ENCODE measurements at regions not wholly inside any gene's neighbourhood (a gene's known extent, or its start where the extent isn't known, plus 50 kb on each side); places are given as distances from the start of the nearest gene placed in this dataset.

DNA sequence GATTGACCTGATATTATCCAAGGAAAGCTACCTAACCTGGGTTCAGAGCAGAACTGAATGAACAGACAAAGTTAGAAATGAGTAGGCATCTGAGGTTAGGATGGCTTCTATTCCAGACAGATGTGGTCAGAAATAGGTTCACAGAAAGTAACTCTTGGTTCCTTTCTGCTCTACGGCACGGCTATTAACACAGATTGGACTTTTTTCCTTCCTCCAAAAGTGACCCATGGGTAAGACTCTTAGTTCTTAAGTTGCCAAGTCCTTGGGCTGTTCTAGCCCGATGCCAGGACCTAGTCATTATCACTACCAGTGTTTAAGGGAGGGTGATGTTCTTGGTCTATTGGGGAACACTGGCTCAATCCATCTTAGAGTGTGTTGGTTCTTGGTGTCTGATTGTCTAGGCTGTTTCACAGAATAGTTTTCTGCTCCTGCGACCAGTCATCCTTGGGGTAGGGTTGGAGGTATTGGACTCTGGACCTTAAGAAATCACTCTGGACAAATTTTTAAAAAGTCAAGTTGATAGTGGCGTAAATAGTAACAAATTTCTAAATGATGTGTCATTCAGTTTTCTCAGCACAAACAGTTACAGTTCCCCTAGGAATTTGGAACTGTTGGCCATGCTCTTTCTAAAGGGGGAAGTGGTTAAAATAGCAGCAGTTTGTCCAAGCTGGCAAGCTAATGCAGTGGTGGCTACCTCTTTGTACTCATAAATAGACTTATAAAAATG is 60.1 kb upstream of the MYCBP2 start:
- TF ChIP-seq, protein P1, sequence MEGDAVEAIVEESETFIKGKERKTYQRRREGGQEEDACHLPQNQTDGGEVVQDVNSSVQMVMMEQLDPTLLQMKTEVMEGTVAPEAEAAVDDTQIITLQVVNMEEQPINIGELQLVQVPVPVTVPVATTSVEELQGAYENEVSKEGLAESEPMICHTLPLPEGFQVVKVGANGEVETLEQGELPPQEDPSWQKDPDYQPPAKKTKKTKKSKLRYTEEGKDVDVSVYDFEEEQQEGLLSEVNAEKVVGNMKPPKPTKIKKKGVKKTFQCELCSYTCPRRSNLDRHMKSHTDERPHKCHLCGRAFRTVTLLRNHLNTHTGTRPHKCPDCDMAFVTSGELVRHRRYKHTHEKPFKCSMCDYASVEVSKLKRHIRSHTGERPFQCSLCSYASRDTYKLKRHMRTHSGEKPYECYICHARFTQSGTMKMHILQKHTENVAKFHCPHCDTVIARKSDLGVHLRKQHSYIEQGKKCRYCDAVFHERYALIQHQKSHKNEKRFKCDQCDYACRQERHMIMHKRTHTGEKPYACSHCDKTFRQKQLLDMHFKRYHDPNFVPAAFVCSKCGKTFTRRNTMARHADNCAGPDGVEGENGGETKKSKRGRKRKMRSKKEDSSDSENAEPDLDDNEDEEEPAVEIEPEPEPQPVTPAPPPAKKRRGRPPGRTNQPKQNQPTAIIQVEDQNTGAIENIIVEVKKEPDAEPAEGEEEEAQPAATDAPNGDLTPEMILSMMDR (conservative IDR thresholded peaks at IDR 0.05; ENCODE audit: low read length) = no peak
- TF ChIP-seq EZH2phosphoT487 (IDR thresholded peaks at IDR 0.05; ENCODE audit: borderline replicate concordance, low read depth, low read length) = no peak
- BruUV-seq (replicated peaks) = no TSS peak
- no peak overlapping the region for H3K4me2 ChIP-seq (ENCODE audit: low read length)
- intact Hi-C loops (cut with micrococcal nuclease; ENCODE audit: unreplicated experiment) = no loop called here
- H3K27ac ChIP-seq (ENCODE audit: low read depth, low read length, poor library complexity, severe bottlenecking) = no peak overlapping the region
- no peak overlapping the region for H2AFZ ChIP-seq (ENCODE audit: low read length)
- DNase-seq (ENCODE audit: low spot score) = no peak
- H3K9me3 ChIP-seq (ENCODE audit: low read length) = no peaks in the 10 kb centered on the region
- no peak overlapping the region for H3K4me3 ChIP-seq (ENCODE audit: low read depth, low read length, poor library complexity, severe bottlenecking)
- H3K79me2 ChIP-seq (ENCODE audit: insufficient read depth, low read depth, low read length) = no peaks in the 10 kb centered on the region
- no peaks in the 10 kb centered on the region for H3K9me2 ChIP-seq (ENCODE audit: insufficient read depth, low read length)
- CTCF ChIA-PET (ENCODE audit: unreplicated experiment) = no interaction called here
- POLR2A ChIA-PET = interaction anchor here (0.5 kb wide), 1 partner anchor 23 kb away, joined by 3 read pairs; no protein-coding TSS in a partner anchor
- no peaks in the 10 kb centered on the region for H3K36me3 ChIP-seq (ENCODE audit: insufficient read depth, low read length)
- no peaks in the 10 kb centered on the region for H4K20me1 ChIP-seq (ENCODE audit: insufficient read depth, low read length)
- H3K4me1 ChIP-seq (ENCODE audit: insufficient read depth, low read length, poor library complexity, severe bottlenecking) = no peaks in the 10 kb centered on the region

DNA sequence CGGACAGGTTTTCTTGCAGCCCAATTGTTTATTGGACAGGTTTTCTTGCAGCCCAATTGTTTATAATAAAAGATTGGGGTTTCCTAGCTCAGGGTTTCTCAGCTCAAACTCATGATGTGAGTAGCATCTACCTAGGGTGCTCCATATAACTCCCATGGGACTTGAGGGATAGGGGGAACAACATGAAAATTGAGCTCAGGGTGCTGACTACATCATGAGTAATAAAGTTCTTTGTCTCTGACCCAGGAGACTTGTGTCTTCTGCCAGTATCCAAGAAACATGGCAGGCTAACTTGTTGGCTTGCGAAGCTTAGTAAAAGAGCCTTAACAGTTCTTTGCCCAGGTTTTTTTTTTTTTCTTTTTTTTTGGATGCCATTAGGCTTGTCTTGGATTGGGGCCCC is 59.2 kb upstream of the MYCBP2 start:
- intact Hi-C loops (cut with micrococcal nuclease; ENCODE audit: unreplicated experiment) = no loop called here
- ChIA-PET CTCF (ENCODE audit: unreplicated experiment) (interaction anchor here (0.6 kb wide), 1 partner anchor 15 kb away, joined by 4 read pairs; no protein-coding TSS in a partner anchor), POLR2A (interaction anchor here (0.7 to 2.6 kb wide), 4 partner anchors 12 to 26 kb away, joined by 3 to 7 read pairs (median 5); no protein-coding TSS in a partner anchor)
- H3K4me2 ChIP-seq (ENCODE audit: low read length) = no peak overlapping the region
- no peak overlapping the region for H3K27ac ChIP-seq (ENCODE audit: low read depth, low read length, poor library complexity, severe bottlenecking)
- no peak for DNase-seq (ENCODE audit: low spot score)
- no peak for TF ChIP-seq EZH2phosphoT487 (IDR thresholded peaks at IDR 0.05; ENCODE audit: borderline replicate concordance, low read depth, low read length)
- TF ChIP-seq, protein P1 (conservative IDR thresholded peaks at IDR 0.05; ENCODE audit: low read length) = no peak
- H3K4me3 ChIP-seq (ENCODE audit: low read depth, low read length, poor library complexity, severe bottlenecking) = no peak overlapping the region
- no peaks in the 10 kb centered on the region for H3K9me2 ChIP-seq (ENCODE audit: insufficient read depth, low read length)
- H3K9me3 ChIP-seq (ENCODE audit: low read length) = no peaks in the 10 kb centered on the region
- no TSS peak for BruUV-seq (replicated peaks)
- H3K4me1 ChIP-seq (ENCODE audit: insufficient read depth, low read length, poor library complexity, severe bottlenecking) = no peaks in the 10 kb centered on the region
- H2AFZ ChIP-seq (ENCODE audit: low read length) = no peak overlapping the region
- H3K36me3 ChIP-seq (ENCODE audit: insufficient read depth, low read length) = no peaks in the 10 kb centered on the region
- no peaks in the 10 kb centered on the region for H3K79me2 ChIP-seq (ENCODE audit: insufficient read depth, low read depth, low read length)
- no peaks in the 10 kb centered on the region for H4K20me1 ChIP-seq (ENCODE audit: insufficient read depth, low read length)

DNA sequence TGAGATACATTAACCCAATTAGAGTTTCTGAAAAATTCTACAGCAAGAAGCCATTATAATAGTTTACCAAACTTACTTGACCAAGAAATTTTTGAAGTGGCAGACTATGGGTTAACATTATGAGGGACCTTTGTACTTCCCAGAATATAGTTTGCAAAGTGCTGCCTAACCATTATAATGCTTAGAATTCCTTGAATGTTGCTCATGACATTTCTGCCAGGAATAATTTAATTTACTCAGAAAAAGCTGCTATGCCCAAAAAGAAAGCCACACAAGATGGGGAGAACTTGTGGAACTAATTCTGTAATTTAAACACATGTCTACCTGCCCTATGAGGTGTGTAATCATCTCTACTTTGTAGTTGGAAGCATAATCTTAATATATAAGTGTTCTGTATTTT is 58.1 kb upstream of the MYCBP2 start:
- Histone ChIP-seq H3K9me3 (ENCODE audit: low read length) (no peaks in the 10 kb centered on the region), H4K20me1 (ENCODE audit: insufficient read depth, low read length) (no peaks in the 10 kb centered on the region), H3K4me3 (ENCODE audit: low read depth, low read length, poor library complexity, severe bottlenecking) (no peak overlapping the region), H3K4me2 (ENCODE audit: low read length) (no peak overlapping the region), H3K27ac (ENCODE audit: low read depth, low read length, poor library complexity, severe bottlenecking) (no peak overlapping the region), H3K9me2 (ENCODE audit: insufficient read depth, low read length) (no peaks in the 10 kb centered on the region), H2AFZ (ENCODE audit: low read length) (no peak overlapping the region), H3K79me2 (ENCODE audit: insufficient read depth, low read depth, low read length) (no peaks in the 10 kb centered on the region), H3K4me1 (ENCODE audit: insufficient read depth, low read length, poor library complexity, severe bottlenecking) (no peaks in the 10 kb centered on the region), H3K36me3 (ENCODE audit: insufficient read depth, low read length) (no peaks in the 10 kb centered on the region)
- no peak for DNase-seq (ENCODE audit: low spot score)
- ChIA-PET POLR2A (interaction anchor here (1.0 to 2.6 kb wide), 3 partner anchors 13 to 27 kb away, joined by 4 to 7 read pairs (median 6); no protein-coding TSS in a partner anchor), CTCF (ENCODE audit: unreplicated experiment) (no interaction called here)
- BruUV-seq (replicated peaks) = no TSS peak
- TF ChIP-seq, protein P1 (conservative IDR thresholded peaks at IDR 0.05; ENCODE audit: low read length) = no peak
- no peak for TF ChIP-seq EZH2phosphoT487 (IDR thresholded peaks at IDR 0.05; ENCODE audit: borderline replicate concordance, low read depth, low read length)
- intact Hi-C loops (cut with micrococcal nuclease; ENCODE audit: unreplicated experiment) = no loop called here
